ENCODE measurements at regions not wholly inside any gene's neighbourhood (a gene's known extent, or its start where the extent isn't known, plus 50 kb on each side); places are given as distances from the start of the nearest gene placed in this dataset.

GRCh38 chr9:129320575-129321285 is 142.7 kb upstream of the IER5L start:
- DNase-seq (ENCODE audit: low read depth in 2 of 3, low spot score in 2 of 3), result peak in 2 of 3 experiments; percentile 12 to 16

- DNase-seq (ENCODE audit: low read depth in 2 of 3, low spot score in 2 of 3), result no peak
Observed at GRCh38 chr9:129319938-129320481, 141.9 kb upstream of the IER5L start.

- no peak for DNase-seq (ENCODE audit: low read depth in 2 of 3, low spot score in 2 of 3)
Observed at GRCh38 chr9:129319076-129319937, 141.2 kb upstream of the IER5L start.

- no peak for DNase-seq (ENCODE audit: low read depth in 2 of 3, low spot score in 2 of 3)
Observed at GRCh38 chr9:129318121-129319075, 140.3 kb upstream of the IER5L start.

- DNase-seq (ENCODE audit: low read depth in 2 of 3, low spot score in 2 of 3), result no peak
Observed at GRCh38 chr9:129317179-129318011, 139.3 kb upstream of the IER5L start.

- DNase-seq (ENCODE audit: low read depth in 2 of 3, low spot score in 2 of 3), result no peak
Observed at GRCh38 chr9:129316281-129317030, 138.4 kb upstream of the IER5L start.

- DNase-seq (ENCODE audit: low read depth in 2 of 3, low spot score in 2 of 3), result no peak
Observed at GRCh38 chr9:129313331-129313955, 135.4 kb upstream of the IER5L start.

- DNase-seq (ENCODE audit: low read depth in 2 of 3, low spot score in 2 of 3), result no peak
Observed at GRCh38 chr9:129312251-129313122, 134.4 kb upstream of the IER5L start.

GRCh38 chr9:129311643-129312042 is 133.6 kb upstream of the IER5L start:
- no peak for DNase-seq (ENCODE audit: low read depth in 2 of 3, low spot score in 2 of 3)

GRCh38 chr9:129310666-129311350 is 132.7 kb upstream of the IER5L start:
- no peak for DNase-seq (ENCODE audit: low read depth in 2 of 3, low spot score in 2 of 3)

GRCh38 chr9:129309906-129310305 is 131.8 kb upstream of the IER5L start:
- no peak for DNase-seq (ENCODE audit: low read depth in 2 of 3, low spot score in 2 of 3)

- DNase-seq (ENCODE audit: low read depth in 2 of 3, low spot score in 2 of 3), result no peak
Observed at GRCh38 chr9:129309041-129309430, 131.0 kb upstream of the IER5L start.

- DNase-seq (ENCODE audit: low read depth in 2 of 3, low spot score in 2 of 3), result no peak
Observed at GRCh38 chr9:129307227-129307970, 129.3 kb upstream of the IER5L start.

GRCh38 chr9:129306318-129306973 is 128.4 kb upstream of the IER5L start:
- no peak for DNase-seq (ENCODE audit: low read depth in 2 of 3, low spot score in 2 of 3)

GRCh38 chr9:129305246-129305645 is 127.2 kb upstream of the IER5L start:
- DNase-seq (ENCODE audit: low read depth in 2 of 3, low spot score in 2 of 3), result no peak

GRCh38 chr9:129301941-129302340 is 123.9 kb upstream of the IER5L start:
- DNase-seq (ENCODE audit: low read depth in 2 of 3, low spot score in 2 of 3), result no peak

Measured in activated CD8-positive, alpha-beta memory T cell treated with anti-CD3 and anti-CD28 coated beads for 48 hours (primary cell).